Hepatic stellate cell (primary cell): ENCODE measurements at regions not wholly inside any gene's neighbourhood (a gene's known extent, or its start where the extent isn't known, plus 50 kb on each side); places are given as distances from the start of the nearest gene placed in this dataset.

Source experiments
- DNase-seq: peaks from one replicate; pipeline ENCODE4 v3.0.0; 2011; ENCODE audit warnings: low spot score

DNA sequence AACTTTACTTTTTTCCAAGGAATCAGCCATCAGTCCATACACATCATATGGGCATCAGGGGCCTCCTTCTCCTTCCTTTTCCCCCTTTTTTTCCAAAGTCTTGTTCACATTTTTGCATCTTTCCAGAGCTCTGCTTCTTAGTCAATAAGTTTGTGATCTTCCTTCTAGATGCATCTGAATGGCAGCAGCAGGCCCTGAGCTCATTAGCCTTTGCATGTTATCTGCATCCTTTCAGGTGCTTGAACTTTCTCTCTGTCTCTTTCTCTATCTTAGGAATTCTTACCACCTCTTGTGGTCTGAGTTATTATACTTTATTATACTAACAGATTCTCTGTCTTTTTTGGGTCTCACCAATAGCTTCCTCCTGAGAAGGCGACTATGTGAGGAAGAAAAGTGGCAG lies 312.4 kb upstream of the FANCL start:
- DNase-seq, result no peak

DNA sequence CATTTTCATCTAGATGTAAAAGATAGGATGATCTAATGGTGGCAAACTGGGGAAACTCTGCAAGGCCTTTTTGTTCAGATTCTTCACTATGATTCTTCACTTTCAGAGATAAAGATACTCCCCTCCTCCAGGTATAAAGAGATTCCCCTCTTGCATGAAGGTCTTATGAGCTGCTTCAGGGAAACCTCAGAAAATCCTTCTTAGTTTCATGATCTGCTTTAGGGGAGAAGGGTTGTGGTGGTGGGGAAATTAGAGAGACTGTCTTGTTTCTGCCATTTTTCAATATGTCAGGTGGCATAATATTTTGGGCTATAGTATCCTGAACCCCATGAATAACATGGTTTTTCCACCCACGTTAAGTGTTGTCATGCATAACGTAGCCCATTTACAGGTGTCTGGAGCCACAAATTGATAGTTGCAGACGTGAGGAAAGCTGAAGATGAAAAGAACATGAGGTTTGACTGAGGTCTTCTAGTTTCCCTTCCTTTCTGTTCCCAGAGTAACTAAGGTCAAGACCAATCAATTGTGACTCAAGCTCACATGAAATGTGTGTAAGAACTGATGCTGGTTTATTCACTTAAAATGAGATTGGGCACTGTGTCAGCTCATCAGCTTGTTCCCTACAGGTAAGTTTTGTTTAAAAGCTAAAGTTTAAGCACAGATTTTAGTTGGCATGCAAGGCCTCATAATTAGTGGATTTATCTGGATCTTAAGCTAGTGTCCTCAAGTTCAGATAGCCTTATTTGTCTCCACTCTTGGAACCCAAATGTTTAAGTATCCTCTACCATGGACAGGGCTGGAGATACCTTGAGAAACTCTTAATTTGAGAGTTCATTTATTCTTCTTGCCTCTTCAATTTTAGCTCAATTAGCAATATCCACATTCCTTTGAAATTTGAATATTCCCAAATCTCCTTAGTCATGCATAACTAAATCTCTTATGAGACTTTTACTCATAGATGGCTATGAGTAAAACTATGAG lies 304.5 kb upstream of the FANCL start:
- DNase-seq, result no peak

- no peak for DNase-seq
These were observed 302.3 kb upstream of the FANCL start for GRCh38 chr2:58543442-58543841.

GRCh38 chr2:58541511-58541910 lies 300.4 kb upstream of the FANCL start:
- DNase-seq, result no peak

- DNase-seq, result no peak
These were observed 299.6 kb upstream of the FANCL start for GRCh38 chr2:58540681-58541080.

- no peak for DNase-seq
These were observed 298.8 kb upstream of the FANCL start for GRCh38 chr2:58539973-58540372.

DNA sequence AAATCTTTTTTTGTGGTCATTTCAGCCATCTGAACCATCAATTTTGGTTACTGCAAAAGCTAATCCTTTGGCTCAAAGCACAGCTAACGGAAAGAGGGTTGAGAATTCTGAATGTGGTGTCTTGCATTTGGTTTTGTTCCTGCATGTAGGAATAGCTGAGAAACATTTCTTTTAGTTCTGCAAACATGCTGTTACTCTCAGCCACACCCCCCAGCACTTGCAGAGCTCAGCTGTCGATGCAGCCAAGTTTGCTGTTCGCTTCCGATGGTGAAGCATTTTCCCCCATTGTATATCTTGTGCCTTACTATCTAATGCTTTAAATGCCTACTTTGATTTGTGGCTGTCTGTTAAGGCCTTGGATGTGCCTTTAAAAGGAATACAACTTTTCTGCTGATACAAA lies 294.9 kb upstream of the FANCL start:
- no peak for DNase-seq

- no peak for DNase-seq
These were observed 294.1 kb upstream of the FANCL start for GRCh38 chr2:58535182-58535581.

GRCh38 chr2:58533376-58533775 lies 292.3 kb upstream of the FANCL start:
- DNase-seq, result no peak

DNA sequence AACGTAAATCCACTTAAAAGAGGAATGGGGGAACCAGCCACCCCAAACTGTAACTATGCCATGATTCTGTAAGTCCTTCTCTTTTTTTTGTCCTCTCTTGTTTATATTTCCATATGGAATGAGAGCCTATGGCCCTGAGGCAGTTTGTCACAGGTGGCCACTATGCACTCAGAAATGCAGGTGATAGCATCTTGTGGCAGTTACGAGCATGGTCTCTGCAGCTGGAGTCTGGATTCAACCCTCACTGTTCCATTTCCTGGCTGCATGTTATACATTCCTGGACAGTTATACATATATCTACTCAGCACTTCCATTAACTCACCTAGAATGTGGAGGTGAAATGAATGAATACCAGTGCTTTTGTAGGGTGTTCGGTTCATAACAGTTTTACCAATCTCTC lies 291.5 kb upstream of the FANCL start:
- DNase-seq, result no peak

DNA sequence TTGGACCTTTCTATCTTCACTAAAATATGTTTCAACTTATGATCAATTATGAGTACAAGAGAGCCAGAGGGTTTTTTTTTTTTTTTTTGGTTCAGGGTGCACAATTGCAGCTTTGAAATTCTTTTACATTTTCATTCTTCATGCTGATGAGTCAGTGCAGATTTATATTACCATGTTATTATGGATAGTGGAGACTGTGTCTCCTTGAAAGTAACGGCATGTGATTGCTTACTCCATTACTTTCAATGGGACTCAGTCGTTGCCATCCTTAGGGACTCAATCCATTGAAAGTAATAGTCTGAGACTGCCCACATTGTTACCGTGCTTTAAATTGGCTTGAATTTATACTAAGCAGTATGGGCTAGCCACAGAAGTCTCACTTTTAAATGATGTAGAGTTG lies 286.5 kb upstream of the FANCL start:
- no peak for DNase-seq

DNA sequence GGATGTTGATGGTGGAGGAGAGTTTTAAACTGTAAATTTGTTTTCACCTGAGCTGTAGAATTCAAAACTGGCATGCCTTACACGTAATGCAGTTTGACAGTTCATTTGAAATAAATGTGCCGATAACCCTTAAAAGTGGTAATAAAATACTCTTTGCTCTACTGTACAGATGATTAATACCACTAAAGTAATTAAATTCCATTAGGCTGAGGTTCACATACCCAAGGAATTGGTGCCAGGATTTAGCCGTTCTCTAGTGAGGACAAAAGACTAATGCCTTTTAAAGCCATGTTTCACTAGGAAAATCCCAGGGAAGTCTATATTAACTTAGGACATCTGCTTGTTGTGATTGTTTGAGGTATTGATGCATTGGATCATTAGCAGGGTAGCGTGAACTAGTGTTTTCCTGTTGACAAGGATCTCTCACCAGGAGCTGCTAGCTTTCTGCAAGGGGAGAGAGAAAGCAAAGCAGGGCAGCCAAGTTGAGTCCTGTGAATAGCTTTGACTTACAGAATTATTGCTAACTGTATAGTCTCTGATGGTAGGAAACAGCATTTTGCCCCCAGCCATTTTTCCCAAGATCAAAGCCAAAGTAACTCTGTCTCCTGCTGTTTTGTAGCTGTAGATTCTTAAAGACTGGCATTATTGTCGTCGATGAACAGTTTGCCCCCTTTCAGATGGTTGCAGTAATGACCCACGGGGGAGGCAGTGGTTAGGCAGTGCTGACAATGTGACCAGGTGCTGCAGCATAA lies 280.9 kb upstream of the FANCL start:
- no peak for DNase-seq

GRCh38 chr2:58520903-58521302 lies 279.8 kb upstream of the FANCL start:
- no peak for DNase-seq

DNA sequence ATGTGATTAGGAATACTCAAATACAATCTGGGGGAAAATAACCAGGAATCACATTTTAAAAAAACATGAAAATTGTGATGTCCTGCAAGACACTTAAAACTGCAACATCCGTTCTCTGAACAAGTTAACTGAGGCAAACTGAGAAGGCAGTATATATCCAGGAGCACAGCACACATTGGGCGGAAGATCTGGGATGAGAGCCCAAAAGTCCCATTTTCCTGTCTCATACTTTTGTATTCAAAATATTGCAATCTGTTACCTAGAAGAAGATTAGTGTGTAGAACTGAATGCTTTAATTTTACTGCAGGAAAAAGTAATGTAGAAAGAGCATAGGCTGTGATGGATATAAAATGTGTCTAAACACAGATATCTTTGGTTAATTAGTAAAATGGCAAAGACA lies 276.8 kb upstream of the FANCL start:
- DNase-seq, result no peak

GRCh38 chr2:58516695-58517094 lies 275.6 kb upstream of the FANCL start:
- DNase-seq, result no peak

DNA sequence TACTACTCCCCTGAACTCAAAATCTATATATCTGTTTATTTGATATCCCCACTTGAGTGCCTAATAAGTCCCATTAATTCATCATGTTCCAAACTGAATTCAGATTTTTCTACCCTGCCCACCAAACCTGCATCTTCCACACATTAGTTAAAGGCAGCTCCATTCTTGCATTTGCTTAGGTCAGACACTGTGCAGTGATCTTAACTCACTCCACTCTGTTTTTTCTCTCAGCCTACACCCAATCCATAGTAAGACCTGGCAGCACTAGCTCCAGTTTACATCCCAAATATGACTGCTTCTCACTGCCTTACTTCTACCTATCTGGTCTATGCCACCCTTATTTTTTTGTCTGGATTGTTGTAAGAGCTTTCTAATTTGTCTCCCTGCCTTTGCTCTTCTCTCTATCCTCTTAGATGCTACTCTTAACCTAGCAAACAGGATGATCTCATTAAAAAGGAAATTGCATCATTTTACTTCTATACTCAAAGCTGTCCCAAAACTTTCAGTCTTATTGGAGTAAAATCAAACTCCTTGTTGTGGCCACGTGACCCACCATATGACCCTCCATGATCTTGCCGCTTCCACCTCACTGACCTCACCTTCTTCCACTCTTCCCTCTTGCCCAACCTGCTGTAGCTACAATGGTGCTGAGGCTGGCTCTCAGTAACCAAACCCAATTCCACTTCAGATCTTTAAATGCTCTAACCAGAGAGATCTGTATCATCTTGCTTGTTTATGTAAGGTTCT lies 274.9 kb upstream of the FANCL start:
- no peak for DNase-seq

- DNase-seq, result no peak
These were observed 273.1 kb upstream of the FANCL start for GRCh38 chr2:58514252-58514651.

GRCh38 chr2:58512878-58513277 lies 271.8 kb upstream of the FANCL start:
- DNase-seq, result no peak

DNA sequence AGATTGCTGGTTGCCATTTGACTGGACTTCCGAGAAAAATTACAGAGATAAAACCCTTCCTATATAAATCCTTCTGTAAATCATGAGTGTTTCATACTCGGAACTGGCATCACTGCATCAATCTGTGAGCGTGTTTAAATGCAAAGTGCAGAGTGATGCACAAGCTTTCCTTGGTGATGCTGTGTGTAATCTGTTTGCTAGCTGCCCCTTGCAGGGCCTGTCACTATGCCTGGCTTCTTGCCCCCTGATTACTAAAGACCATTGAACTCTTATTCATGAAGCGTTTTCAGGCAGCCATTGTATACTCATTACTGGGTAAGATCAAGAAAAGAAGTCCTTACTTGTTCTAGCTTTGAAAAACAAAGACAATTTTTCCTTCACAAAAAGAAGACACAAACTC lies 266.9 kb upstream of the FANCL start:
- no peak for DNase-seq

GRCh38 chr2:58503918-58504317 lies 262.8 kb upstream of the FANCL start:
- DNase-seq, result no peak

GRCh38 chr2:58502931-58503330 lies 261.8 kb upstream of the FANCL start:
- DNase-seq, result no peak

DNA sequence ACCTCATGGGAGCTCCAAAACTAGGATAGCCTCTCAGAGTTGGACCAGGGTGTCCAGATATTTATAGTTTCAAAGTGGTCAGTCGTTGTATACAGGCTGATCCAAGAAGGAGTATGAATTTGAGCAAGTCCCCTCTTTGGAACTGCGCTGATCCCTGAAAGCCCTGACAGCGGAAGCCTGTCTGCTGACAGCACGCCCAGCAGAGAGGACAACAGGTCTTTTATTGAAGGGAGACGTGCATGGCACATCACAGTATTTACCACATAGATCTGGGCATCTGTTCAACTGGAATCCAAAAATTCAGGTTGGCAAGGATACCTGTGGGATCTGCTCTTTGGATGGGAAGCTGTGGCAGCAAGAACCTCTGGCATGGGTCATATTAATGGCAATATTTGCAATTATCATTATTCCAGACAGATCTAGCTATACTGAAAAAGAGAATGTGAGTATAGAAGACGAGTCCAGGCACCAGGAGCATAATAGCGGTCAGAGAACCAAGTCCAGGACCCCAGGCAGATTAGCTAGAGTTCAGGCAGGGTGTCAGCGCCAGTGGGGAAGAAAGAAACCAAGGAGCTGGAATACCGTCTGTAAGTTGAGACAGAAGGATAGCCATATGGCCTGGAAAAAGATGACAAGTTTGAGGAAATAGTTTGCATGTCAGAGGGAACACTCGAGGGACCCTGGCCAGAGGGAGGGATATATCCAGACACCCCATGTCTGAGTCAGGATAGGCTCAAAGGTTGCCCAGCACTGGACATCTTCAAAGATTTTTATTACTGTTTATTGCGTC lies 260.4 kb upstream of the FANCL start:
- DNase-seq, result no peak
